ENCODE measurements at regions not wholly inside any gene's neighbourhood (a gene's known extent, or its start where the extent isn't known, plus 50 kb on each side); places are given as distances from the start of the nearest gene placed in this dataset.
"Not testable (repeated sequence)": the region's sequence is repeated elsewhere in the genome, so short reads cannot be mapped to it uniquely, and the experiment has no call there.

DNA sequence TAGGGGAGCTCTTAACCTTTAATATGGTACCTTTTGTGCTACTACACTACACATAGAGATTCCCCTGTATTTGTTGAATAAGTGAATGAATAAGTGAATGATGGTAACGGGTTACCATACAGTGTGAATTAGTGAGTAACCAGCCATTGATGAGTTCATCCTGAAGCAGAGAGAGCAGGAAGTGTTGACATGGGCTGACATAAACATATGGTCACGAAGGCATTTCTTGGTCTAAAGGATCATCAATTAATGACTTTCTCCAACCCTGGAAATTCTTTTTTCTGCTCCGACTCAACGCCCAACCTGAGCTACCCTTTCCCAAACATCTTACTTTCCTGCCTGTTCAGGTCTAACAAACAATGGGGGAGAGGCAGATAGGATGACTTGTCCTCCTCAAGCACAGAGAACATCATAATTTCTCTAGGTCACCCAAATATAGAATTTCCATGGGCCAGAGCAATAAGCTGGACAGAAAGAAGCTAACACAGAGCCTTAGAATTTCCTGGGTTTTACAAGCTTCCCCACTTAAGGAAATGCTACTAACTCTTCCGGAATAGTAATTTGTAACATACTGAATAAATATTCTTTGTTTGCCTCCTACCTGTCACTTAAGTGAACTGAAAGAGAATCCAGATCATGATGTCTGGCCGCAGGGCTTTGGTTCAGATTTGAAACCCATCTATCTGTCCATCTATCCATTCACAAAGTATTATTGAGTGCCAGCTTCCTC is 114.7 kb upstream of the NGF start:
- no peak for DNase-seq (ENCODE audit: low read depth)

- no peak for DNase-seq (ENCODE audit: low read depth)
Measured at GRCh38 chr1:115450501-115451040, 112.5 kb upstream of the NGF start.

GRCh38 chr1:115448282-115449044 is 110.4 kb upstream of the NGF start:
- no peak for DNase-seq (ENCODE audit: low read depth)

GRCh38 chr1:115447672-115448071 is 109.6 kb upstream of the NGF start:
- DNase-seq (ENCODE audit: low read depth), result no peak

DNA sequence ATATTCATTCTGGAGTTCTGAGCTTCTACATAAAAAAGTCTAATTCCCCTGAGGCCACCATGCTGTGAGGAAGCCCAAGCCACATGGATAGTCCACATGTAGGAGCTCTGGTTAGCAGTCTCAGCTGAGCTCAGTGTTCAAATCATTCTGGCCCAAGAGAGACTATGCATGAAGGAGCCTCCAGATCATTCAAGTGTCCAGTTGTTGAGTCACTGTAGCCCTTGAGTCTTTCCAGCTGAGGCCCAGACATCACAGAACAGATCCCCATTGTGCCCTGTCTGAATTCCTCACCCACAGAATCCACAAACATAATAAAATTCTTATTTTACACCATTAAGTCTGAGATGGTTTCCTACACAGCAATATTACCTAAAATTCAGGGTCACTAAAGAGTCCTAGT is 107.0 kb upstream of the NGF start:
- no peak for DNase-seq (ENCODE audit: low read depth)

GRCh38 chr1:115440733-115441132 is 102.7 kb upstream of the NGF start:
- DNase-seq (ENCODE audit: low read depth), result no peak

DNA sequence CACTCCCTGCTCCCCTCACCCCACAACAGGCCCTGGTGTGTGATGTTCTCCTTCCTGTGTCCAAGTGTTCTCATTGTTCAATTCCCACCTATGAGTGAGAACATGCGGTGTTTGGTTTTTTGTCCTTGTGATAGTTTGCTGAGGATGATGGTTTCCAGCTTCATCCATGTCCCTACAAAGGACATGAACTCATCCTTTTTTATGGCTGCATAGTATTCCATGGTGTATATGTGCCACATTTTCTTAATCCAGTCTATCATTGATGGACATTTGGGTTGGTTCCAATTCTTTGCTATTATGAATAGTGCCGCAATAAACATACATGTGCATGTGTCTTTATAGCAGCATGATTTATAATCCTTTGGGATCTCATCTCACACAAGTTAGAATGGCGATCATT is 101.5 kb upstream of the NGF start:
- not testable (repeated sequence) for DNase-seq (ENCODE audit: low read depth)

- DNase-seq (ENCODE audit: low read depth), result no peak
Measured at GRCh38 chr1:115437196-115437595, 99.1 kb upstream of the NGF start.

- no peak for DNase-seq (ENCODE audit: low read depth)
Measured at GRCh38 chr1:115436596-115436995, 98.5 kb upstream of the NGF start.

DNA sequence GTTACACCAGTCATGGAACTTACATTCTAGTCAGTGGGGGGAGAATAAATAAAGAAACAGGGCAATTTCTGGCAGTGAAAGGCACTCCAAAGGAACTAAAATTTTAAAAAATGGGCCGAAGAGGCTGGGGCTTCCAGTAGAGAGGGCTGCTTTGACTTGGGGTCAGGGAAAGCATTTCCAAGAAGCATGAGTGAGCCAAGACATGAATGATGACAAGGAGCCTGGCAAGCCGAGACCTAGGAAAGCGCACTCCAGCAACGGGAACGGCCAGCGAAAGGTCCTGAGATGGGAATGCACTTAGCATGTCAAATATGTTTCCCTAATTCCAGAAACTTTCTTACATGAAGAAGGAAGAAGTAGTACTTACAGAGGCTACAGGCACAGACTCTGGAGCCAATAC is 95.4 kb upstream of the NGF start:
- DNase-seq (ENCODE audit: low read depth), result no peak

GRCh38 chr1:115432061-115432460 is 94.0 kb upstream of the NGF start:
- peak; percentile 28 for DNase-seq (ENCODE audit: low read depth)

DNA sequence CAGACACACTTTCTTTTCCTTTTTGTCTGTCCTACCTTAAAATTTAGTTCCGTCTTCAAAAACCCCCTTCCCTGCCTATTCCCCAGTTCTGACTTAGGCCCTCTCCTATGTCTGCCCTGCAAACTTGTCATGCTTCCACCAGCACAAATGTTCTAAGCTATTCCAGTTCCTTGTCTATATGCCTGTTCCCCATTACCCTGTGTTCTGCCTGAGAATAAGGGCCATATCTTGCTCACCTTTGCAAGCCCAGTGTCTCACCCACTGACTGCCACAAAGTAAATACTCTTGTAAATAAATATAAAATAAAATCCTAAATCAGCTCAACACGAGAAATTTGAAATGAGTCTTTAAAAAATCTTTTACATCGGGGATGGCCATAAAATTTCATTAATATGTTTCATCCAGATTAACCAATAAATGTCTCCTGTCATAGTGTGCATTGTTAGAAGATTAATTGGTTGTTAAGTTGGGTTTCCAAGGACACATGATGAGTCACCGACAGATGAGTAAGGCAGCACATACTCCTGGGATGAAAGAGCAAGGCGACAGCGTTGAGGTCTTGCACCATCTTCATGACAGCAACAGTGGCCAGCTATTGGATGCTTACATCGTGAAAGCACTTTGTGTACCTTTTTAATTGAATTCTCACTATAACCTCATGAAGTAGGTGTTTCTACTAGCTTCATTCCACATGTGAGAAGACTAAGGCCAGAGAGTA is 92.6 kb upstream of the NGF start:
- DNase-seq (ENCODE audit: low read depth), result peak; percentile 92

- no peak for DNase-seq (ENCODE audit: low read depth)
Measured at GRCh38 chr1:115429884-115430283, 91.8 kb upstream of the NGF start.

DNA sequence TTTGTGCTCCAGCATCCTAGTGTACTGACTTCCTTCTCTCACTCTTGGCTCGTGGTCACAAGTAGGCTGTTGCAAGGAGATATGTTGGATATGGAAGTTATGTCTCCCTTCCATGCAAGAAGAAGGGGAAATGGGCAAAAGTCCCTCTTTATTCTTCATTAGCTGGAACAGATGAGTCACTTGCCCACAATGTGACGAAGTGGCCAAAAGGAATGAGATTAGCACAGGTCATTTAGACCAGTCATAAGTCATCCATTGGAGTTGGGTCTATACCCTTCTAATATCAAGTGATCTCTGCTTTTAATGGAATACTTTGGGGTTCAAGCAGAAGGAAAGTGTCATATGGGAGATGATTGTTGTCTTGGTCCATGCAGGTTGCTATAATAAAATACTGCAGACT is 91.2 kb upstream of the NGF start:
- peak; percentile 29 for DNase-seq (ENCODE audit: low read depth)

DNA sequence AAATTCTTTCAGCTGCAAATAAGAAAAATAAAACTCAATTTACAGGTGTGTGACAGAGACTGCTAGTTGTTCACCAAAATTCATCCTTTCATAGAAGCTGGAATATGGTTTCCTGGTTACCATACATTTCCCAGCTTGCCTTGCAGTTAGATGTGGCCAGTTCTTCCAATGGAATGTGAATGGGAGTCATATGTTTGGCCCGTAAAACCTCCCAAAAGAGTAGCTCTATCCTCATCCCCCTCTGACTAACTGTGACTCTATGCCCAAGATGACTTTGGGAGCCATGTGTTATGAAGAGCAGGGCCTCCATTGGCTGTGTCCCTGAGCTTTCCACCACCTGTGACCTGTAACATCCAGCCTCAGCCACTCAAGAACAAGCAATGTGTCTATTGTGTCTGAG is 90.6 kb upstream of the NGF start:
- DNase-seq (ENCODE audit: low read depth), result no peak

DNA sequence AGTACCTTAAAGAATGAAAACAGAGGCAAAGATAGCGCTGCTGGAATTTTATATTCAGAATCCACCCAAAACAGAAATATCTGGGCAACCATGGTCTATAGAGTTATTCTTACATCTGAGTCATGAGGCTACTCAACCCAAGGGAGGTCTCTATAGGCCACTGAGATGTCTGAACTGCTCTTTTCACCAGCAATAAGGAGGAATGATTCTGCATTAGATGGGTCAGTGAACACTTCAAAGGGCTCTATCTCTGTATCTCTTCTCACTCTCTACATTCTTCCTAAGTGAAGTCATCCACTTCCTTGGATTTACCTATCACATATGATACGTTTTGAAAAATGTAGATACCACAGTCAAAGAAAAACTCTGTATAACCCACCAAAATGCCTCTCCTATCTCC is 90.2 kb upstream of the NGF start:
- no peak for DNase-seq (ENCODE audit: low read depth)

- no peak for DNase-seq (ENCODE audit: low read depth)
Measured at GRCh38 chr1:115426956-115427355, 88.9 kb upstream of the NGF start.

GRCh38 chr1:115426231-115426771 is 88.3 kb upstream of the NGF start:
- peak; percentile 61 for DNase-seq (ENCODE audit: low read depth)

- DNase-seq (ENCODE audit: low read depth), result no peak
Measured at GRCh38 chr1:115425442-115425841, 87.4 kb upstream of the NGF start.

GRCh38 chr1:115423776-115424175 is 85.7 kb upstream of the NGF start:
- DNase-seq (ENCODE audit: low read depth), result peak; percentile 4

DNA sequence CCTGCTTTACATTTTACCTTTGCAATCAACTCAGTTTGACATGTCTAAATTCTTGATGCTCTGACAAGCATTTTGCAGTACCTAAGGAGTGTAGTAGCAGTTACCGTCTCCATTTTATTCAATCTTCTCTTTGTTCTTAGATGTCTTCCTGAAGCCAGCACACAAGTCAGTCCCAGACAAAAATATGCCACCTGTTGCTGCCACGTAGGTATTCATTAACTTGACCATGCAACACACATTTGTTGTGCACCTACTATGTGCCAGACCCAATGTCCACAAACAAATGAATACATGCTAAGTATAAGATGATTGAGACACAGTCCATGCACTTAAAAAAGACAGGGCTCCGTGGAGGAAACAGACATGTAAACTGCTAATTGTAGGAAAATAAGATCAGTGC is 81.5 kb upstream of the NGF start:
- no peak for DNase-seq (ENCODE audit: low read depth)

GRCh38 chr1:115413621-115414020 is 75.6 kb upstream of the NGF start:
- no peak for DNase-seq (ENCODE audit: low read depth)

GRCh38 chr1:115413208-115413607 is 75.2 kb upstream of the NGF start:
- no peak for DNase-seq (ENCODE audit: low read depth)

Measured in fibroblast of gingiva (primary cell).